GM12878 (cell line): ENCODE measurements at regions not wholly inside any gene's neighbourhood (a gene's known extent, or its start where the extent isn't known, plus 50 kb on each side); places are given as distances from the start of the nearest gene placed in this dataset.

Experiments used
- CBFB ChIP-seq: IDR thresholded peaks from 2 replicates; pipeline ENCODE4 v1.6.1; 2016; ENCODE audit warnings: antibody characterized with exemption, low read depth
- CHD1 ChIP-seq: IDR thresholded peaks from 2 replicates; pipeline ENCODE4 v1.6.1; 2012; ENCODE audit warnings: low read depth, low read length, improper control_type of control experiment
- JUND ChIP-seq: IDR thresholded peaks from 2 replicates; pipeline ENCODE4 v1.6.1; 2012; ENCODE audit warnings: low read depth, mild to moderate bottlenecking, low read length, improper control_type of control experiment, moderate library complexity
- RBBP5 ChIP-seq: fragments of 200-600 bp; sonication (generic); conservative IDR thresholded peaks from 2 replicates; pipeline ENCODE4 v1.6.1; 2016

DNA sequence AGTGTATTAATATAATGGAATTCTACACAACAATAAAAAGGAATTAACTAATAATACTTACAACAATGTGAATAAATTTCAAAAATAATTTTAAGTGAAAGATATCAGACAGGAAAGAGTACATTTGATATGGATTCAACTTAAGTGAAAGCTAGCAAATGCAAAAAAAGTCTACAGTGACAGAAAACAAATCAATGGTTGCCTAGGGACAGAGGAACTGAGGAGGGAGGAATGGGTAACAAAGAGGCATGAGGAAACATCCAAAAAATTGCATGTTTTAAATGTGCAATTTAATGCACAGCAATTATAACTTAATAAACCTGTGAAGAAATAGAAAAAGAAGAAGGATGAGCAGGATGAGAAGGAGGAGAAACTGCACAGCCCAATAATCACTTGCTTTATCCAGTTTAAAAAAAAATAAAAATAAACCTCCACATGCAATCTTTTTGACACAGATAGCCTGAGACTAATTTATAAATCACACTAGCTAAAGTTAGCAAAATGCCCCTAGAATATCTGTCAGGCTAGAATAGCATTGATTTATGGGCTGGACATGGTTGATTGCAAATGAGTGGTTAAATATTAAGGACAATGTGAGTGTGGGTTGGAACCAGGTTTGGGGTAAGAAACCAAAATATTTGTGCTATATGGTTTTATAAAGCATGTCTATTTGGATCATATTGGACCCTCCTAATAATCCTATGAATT lies 1089.1 kb downstream of the TRHDE start:
- TF ChIP-seq JUND (no peak), CBFB (no peak), RBBP5 (no peak), CHD1 (no peak)
